HCT116 (cell line): ENCODE measurements at regions not wholly inside any gene's neighbourhood (a gene's known extent, or its start where the extent isn't known, plus 50 kb on each side); places are given as distances from the start of the nearest gene placed in this dataset.

Experiments
- ATAC-seq: fragments of 200-7000 bp; cut with Tn5 transposase; 2 replicates; pipeline ENCODE4 v1.9.1; 2020; ENCODE audit warnings: mild to moderate bottlenecking, moderate library complexity
- BruUV-seq: library from RNA; stranded (reverse); fragments of 400-500 nt; replicated peaks from 2 replicates; lab custom pipeline; 2021; lab: Mats Ljungman, UMichigan
- CTCF ChIA-PET: fragments of 300-600 bp; sonication (Branson Sonifier 250); formaldehyde crosslinking; loops from one replicate; lab custom pipeline; 2021; ENCODE audit warnings: antibody characterized with exemption; lab: Charles Lee
- POLR2A ChIA-PET: fragments of 300-600, 350-600 bp; sonication (Branson Sonifier 250); formaldehyde crosslinking; loops from one replicate; lab custom pipeline; 2021; ENCODE audit warnings: antibody characterized with exemption; lab: Charles Lee
- RAD21 ChIA-PET, 2 experiments: fragments of 300-600 bp; sonication (Branson Sonifier 250); formaldehyde crosslinking; loops; one replicate each; lab custom pipeline; 2023; ENCODE audit warnings: low total read pairs in 2 of 2; ENCODE audit not compliant: uncharacterized antibody in 2 of 2, unreplicated experiment in 2 of 2, low non-redundant PET in 1 of 2; lab: Charles Lee
- DNase-seq: peaks from one replicate; pipeline ENCODE4 v3.0.0-alpha.2; 2010; ENCODE audit warnings: low read depth, low spot score
- H2AFZ ChIP-seq: fragments of 200-600 bp; shearing (Covaris generic), sonication (generic); 2 replicates; pipeline ENCODE4 v1.6.1; 2017; ENCODE audit warnings: low read depth, mixed run types, mixed read lengths, antibody characterized with exemption, low read length; ENCODE audit not compliant: poor library complexity, severe bottlenecking
- H3K27ac ChIP-seq: 2 replicates; pipeline ENCODE4 v1.5.1; 2012; ENCODE audit warnings: low read depth, low read length
- H3K27me3 ChIP-seq: fragments of 200-600 bp; sonication (generic); 2 replicates; pipeline ENCODE4 v1.6.1; 2016; ENCODE audit warnings: mixed run types, low read length, mixed read lengths; ENCODE audit not compliant: insufficient read depth
- H3K36me3 ChIP-seq, 2 experiments: fragments of 200-500 bp in 1 of 2; fragments of 200-600 bp in 1 of 2; sonication (Bioruptor generic) in 1 of 2; sonication (generic) in 1 of 2; 2 replicates each; pipeline versions ENCODE4 v1.5.1 to v1.6.1; 2014 to 2016; ENCODE audit warnings: low read length in 2 of 2, inconsistent platforms in 1 of 2, mixed read lengths in 1 of 2, mixed run types in 1 of 2; ENCODE audit not compliant: insufficient read depth in 2 of 2, control insufficient read depth in 1 of 2
- H3K4me1 ChIP-seq, 2 experiments: fragments of 200-600 bp in 1 of 2; sonication (generic) in 1 of 2; 2 replicates each; pipeline versions ENCODE4 v1.5.1 to v1.6.1; 2012 to 2017; ENCODE audit warnings: low read length in 2 of 2, inconsistent platforms in 1 of 2, mild to moderate bottlenecking in 1 of 2, mixed read lengths in 1 of 2, mixed run types in 1 of 2, moderate library complexity in 1 of 2; ENCODE audit not compliant: insufficient read depth in 2 of 2, control insufficient read depth in 1 of 2
- H3K4me2 ChIP-seq: fragments of 200-600 bp; sonication (generic); 2 replicates; pipeline ENCODE4 v1.6.1; 2017; ENCODE audit warnings: mixed run types, low read length, mixed read lengths
- H3K4me3 ChIP-seq, 2 experiments: fragments of 200-600 bp in 1 of 2; sonication (generic) in 1 of 2; replicated peaks in 1 of 2; 2 replicates each; pipeline ENCODE4 v1.5.1; 2011 to 2016; ENCODE audit warnings: low read length in 2 of 2, control low read depth in 1 of 2, low read depth in 1 of 2, mild to moderate bottlenecking in 1 of 2, mixed read lengths in 1 of 2, mixed run types in 1 of 2
- H3K79me2 ChIP-seq: fragments of 200-600 bp; sonication (generic); 2 replicates; pipeline ENCODE4 v1.6.1; 2017; ENCODE audit warnings: mild to moderate bottlenecking, mixed run types, low read length, moderate library complexity, mixed read lengths; ENCODE audit not compliant: insufficient read depth
- H3K9ac ChIP-seq: fragments of 200-600 bp; sonication (generic); 2 replicates; pipeline ENCODE4 v1.6.1; 2016; ENCODE audit warnings: low read length, mixed read lengths
- H3K9me2 ChIP-seq: fragments of 200-600 bp; sonication (generic), shearing (Covaris generic); 2 replicates; pipeline ENCODE4 v1.6.1; 2017; ENCODE audit warnings: mixed run types, mild to moderate bottlenecking, moderate library complexity; ENCODE audit not compliant: insufficient read depth
- H3K9me3 ChIP-seq, 2 experiments: fragments of 200-500 bp in 1 of 2; fragments of 200-600 bp in 1 of 2; sonication (Bioruptor generic) in 1 of 2; sonication (generic) in 1 of 2; 2 replicates each; pipeline ENCODE4 v1.6.1; 2014 to 2017; ENCODE audit warnings: low read length in 2 of 2, mixed read lengths in 2 of 2, inconsistent platforms in 1 of 2, low read depth in 1 of 2, mild to moderate bottlenecking in 1 of 2, mixed run types in 1 of 2, moderate library complexity in 1 of 2; ENCODE audit not compliant: control insufficient read depth in 1 of 2, insufficient read depth in 1 of 2
- H4K20me1 ChIP-seq: fragments of 200-600 bp; sonication (generic), shearing (Covaris generic); 2 replicates; pipeline ENCODE4 v1.6.1; 2017; ENCODE audit warnings: mixed run types, mild to moderate bottlenecking, moderate library complexity; ENCODE audit not compliant: insufficient read depth
- ELF1 ChIP-seq: IDR thresholded peaks from 2 replicates; pipeline ENCODE4 v1.6.1; 2012; ENCODE audit warnings: low read depth, borderline replicate concordance
- POLR2A ChIP-seq: IDR thresholded peaks from 2 replicates; pipeline ENCODE4 v1.7.0; 2011; ENCODE audit warnings: borderline replicate concordance; ENCODE audit not compliant: insufficient read depth, insufficient read length; ENCODE audit errors: extremely low read depth
- RAD21 ChIP-seq: IDR thresholded peaks from 2 replicates; pipeline ENCODE4 v1.6.1; 2012; ENCODE audit warnings: low read depth, mild to moderate bottlenecking
- SP1 ChIP-seq: IDR thresholded peaks from 2 replicates; pipeline ENCODE4 v1.6.1; 2012; ENCODE audit warnings: low read depth
- ZFX ChIP-seq: fragments of 450-650 bp; IDR thresholded peaks from 2 replicates; pipeline ENCODE4 v1.6.1; 2017
- intact Hi-C: fragments of 100-400 bp; cut with micrococcal nuclease; formaldehyde crosslinking; loops from 2 replicates; pipeline ENCODE4 v1.10.0; 2022
- TF ChIP-seq, protein P1 (sequence below): IDR thresholded peaks from 2 replicates; pipeline ENCODE4 v1.6.1; 2011; ENCODE audit warnings: mild to moderate bottlenecking, low read length, moderate library complexity; ENCODE audit not compliant: insufficient replicate concordance; ENCODE audit errors: extremely low read depth

DNA sequence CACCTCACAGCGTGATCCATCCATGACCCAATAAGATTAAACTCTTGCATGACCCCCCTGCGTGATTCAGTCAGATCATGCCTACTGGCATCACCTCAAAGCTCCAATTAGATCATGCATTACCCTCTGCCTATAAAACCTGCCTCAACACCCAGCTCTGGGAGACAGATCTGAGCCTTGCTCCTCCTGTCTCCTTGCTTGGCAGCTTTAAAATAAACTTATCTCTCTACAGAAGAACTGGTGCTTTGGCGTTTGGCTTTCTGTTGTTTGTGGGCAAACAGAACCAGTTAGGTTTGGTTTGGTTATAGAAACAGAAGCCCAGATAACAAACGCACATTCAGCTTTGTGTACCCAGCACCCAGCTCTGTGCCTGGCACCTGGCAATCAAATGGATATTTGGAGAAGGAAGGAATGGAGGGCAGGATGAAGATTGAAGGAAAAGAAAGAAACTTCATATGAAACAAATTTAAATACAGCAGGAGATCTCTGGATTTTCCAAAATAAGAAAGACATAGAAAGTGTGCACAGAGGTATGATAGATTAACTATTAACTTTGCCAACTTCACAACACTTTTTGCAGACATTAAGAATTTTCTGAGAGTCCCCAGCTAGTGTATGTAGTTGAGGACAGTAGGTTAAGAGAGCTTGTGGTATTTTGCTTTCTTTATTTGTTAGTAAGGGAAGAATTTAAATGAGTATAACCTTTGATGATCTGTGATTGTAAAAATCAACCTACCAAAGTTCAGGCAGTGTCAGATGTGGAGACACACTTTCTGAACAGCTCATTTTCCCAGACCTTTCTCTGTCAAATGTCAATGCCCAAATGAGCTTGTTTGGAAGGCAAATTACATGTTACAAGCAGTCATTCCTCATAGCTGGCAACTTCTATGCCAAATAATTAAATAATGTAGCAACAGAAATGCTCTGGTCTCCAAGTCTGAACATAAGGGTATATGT lies 102.1 kb upstream of the ASTN2 start:
- no peak overlapping the region for H3K27ac ChIP-seq
- H3K9me3 ChIP-seq = peaks cover 0 to 10% of the 10 kb centered on the region in 2 experiments; a peak in 2 of 4 replicates
- ATAC-seq = no peak
- intact Hi-C loops = no loop called here
- no peak overlapping the region for H3K4me2 ChIP-seq
- H3K9ac ChIP-seq = no peak overlapping the region
- H4K20me1 ChIP-seq = no peaks in the 10 kb centered on the region
- H3K36me3 ChIP-seq = no peaks in the 10 kb centered on the region
- no peak for TF ChIP-seq POLR2A
- no peak for TF ChIP-seq RAD21
- no peak for TF ChIP-seq SP1
- TF ChIP-seq, protein P1, sequence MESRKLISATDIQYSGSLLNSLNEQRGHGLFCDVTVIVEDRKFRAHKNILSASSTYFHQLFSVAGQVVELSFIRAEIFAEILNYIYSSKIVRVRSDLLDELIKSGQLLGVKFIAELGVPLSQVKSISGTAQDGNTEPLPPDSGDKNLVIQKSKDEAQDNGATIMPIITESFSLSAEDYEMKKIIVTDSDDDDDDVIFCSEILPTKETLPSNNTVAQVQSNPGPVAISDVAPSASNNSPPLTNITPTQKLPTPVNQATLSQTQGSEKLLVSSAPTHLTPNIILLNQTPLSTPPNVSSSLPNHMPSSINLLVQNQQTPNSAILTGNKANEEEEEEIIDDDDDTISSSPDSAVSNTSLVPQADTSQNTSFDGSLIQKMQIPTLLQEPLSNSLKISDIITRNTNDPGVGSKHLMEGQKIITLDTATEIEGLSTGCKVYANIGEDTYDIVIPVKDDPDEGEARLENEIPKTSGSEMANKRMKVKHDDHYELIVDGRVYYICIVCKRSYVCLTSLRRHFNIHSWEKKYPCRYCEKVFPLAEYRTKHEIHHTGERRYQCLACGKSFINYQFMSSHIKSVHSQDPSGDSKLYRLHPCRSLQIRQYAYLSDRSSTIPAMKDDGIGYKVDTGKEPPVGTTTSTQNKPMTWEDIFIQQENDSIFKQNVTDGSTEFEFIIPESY = no peak
- TF ChIP-seq, all 23 proteins: peak for 0
- no peaks in the 10 kb centered on the region for H3K79me2 ChIP-seq
- no peaks in the 10 kb centered on the region for H3K4me1 ChIP-seq
- POLR2A ChIA-PET = no interaction called here
- DNase-seq = no peak
- CTCF ChIA-PET = no interaction called here
- no peak overlapping the region for H2AFZ ChIP-seq
- no TSS peak for BruUV-seq
- no peaks in the 10 kb centered on the region for H3K27me3 ChIP-seq
- H3K9me2 ChIP-seq = no peaks in the 10 kb centered on the region
- RAD21 ChIA-PET = no interaction called here
- H3K4me3 ChIP-seq = no peak overlapping the region

- ChIA-PET POLR2A (no interaction called here), CTCF (no interaction called here), RAD21 (no interaction called here)
- no TSS peak for BruUV-seq
- no peaks in the 10 kb centered on the region for H4K20me1 ChIP-seq
- H3K36me3 ChIP-seq = no peaks in the 10 kb centered on the region
- no peak overlapping the region for H3K27ac ChIP-seq
- H3K79me2 ChIP-seq = no peaks in the 10 kb centered on the region
- TF ChIP-seq ZFX = no peak
- no peak for TF ChIP-seq ELF1
- no peak for ATAC-seq
- DNase-seq = no peak
- H3K4me1 ChIP-seq = no peaks in the 10 kb centered on the region
- H3K9me2 ChIP-seq = no peaks in the 10 kb centered on the region
- no peak overlapping the region for H3K4me2 ChIP-seq
- H3K9me3 ChIP-seq = peaks cover 0 to 3% of the 10 kb centered on the region in 2 experiments; a peak in 2 of 4 replicates
- no peak overlapping the region for H3K9ac ChIP-seq
- intact Hi-C loops = no loop called here
- H2AFZ ChIP-seq = no peak overlapping the region
- H3K27me3 ChIP-seq = no peaks in the 10 kb centered on the region
- no peak overlapping the region for H3K4me3 ChIP-seq
Measured at GRCh38 chr9:117511852-117512481, 97.1 kb upstream of the ASTN2 start.
